GM23338 (cell line): ENCODE measurements at regions not wholly inside any gene's neighbourhood (a gene's known extent, or its start where the extent isn't known, plus 50 kb on each side); places are given as distances from the start of the nearest gene placed in this dataset.

ENCODE experiments used
- ATAC-seq: fragments of 200-7000 bp; cut with Tn5 transposase; 3 replicates; pipeline ENCODE4 v1.9.1; 2020
- DNase-seq: peaks from one replicate; pipeline ENCODE4 v3.0.0-alpha.2; 2015; ENCODE audit warnings: low spot score
- H2AFZ ChIP-seq: fragments of 200-600 bp; sonication (generic); 2 replicates; pipeline ENCODE4 v1.8.0; 2016; ENCODE audit warnings: antibody characterized with exemption, mild to moderate bottlenecking, moderate library complexity
- H3F3A ChIP-seq: fragments of 200-600 bp; sonication (generic); replicated peaks from 2 replicates; pipeline ENCODE4 v1.8.0; 2017; ENCODE audit warnings: antibody characterized with exemption, mixed run types, low read depth
- H3K27ac ChIP-seq: fragments of 200-600 bp; sonication (generic); 2 replicates; pipeline ENCODE4 v1.6.1; 2016; ENCODE audit warnings: low read depth
- H3K27me3 ChIP-seq: fragments of 200-600 bp; sonication (generic); 2 replicates; pipeline ENCODE4 v1.8.0; 2016; ENCODE audit warnings: mild to moderate bottlenecking, mixed run types, moderate library complexity; ENCODE audit not compliant: insufficient read depth
- H3K36me3 ChIP-seq: fragments of 200-600 bp; sonication (generic); 2 replicates; pipeline ENCODE4 v1.8.0; 2016; ENCODE audit warnings: mild to moderate bottlenecking; ENCODE audit not compliant: insufficient read depth
- H3K4me1 ChIP-seq: fragments of 200-600 bp; sonication (generic); 2 replicates; pipeline ENCODE4 v1.8.0; 2016; ENCODE audit warnings: mild to moderate bottlenecking, moderate library complexity; ENCODE audit not compliant: insufficient read depth
- H3K4me2 ChIP-seq: fragments of 200-600 bp; sonication (generic); 2 replicates; pipeline ENCODE4 v1.7.1; 2017; ENCODE audit warnings: mixed run types
- H3K4me3 ChIP-seq: fragments of 200-600 bp; sonication (generic); 2 replicates; pipeline ENCODE4 v1.6.1; 2016; ENCODE audit warnings: mixed run types
- H3K79me2 ChIP-seq: fragments of 200-600 bp; sonication (generic); replicated peaks from 2 replicates; pipeline ENCODE4 v1.8.0; 2017; ENCODE audit warnings: mild to moderate bottlenecking; ENCODE audit not compliant: insufficient read depth
- H3K9me2 ChIP-seq: fragments of 200-600 bp; sonication (generic); 2 replicates; pipeline ENCODE4 v1.8.0; 2017; ENCODE audit not compliant: insufficient read depth
- H4K20me1 ChIP-seq: fragments of 200-600 bp; sonication (generic); replicated peaks from 2 replicates; pipeline ENCODE4 v1.8.0; 2017; ENCODE audit warnings: mild to moderate bottlenecking; ENCODE audit not compliant: insufficient read depth
- H3K27ac Mint-ChIP-seq: 2 replicates; pipeline ENCODE4 v1.8.0; 2020; ENCODE audit warnings: inconsistent platforms, mild to moderate bottlenecking, moderate library complexity, mixed read lengths
- H3K27me3 Mint-ChIP-seq: 3 replicates; pipeline ENCODE4 v1.8.0; 2022; ENCODE audit warnings: low read depth, mild to moderate bottlenecking, moderate library complexity, mixed read lengths, inconsistent platforms; ENCODE audit not compliant: insufficient read depth, poor library complexity
- H3K36me3 Mint-ChIP-seq: 3 replicates; pipeline ENCODE4 v1.8.0; 2021; ENCODE audit warnings: low read depth, mild to moderate bottlenecking, inconsistent platforms, moderate library complexity, mixed read lengths
- H3K4me1 Mint-ChIP-seq: 3 replicates; pipeline ENCODE4 v1.8.0; 2020; ENCODE audit warnings: mild to moderate bottlenecking, inconsistent platforms, mixed read lengths
- H3K4me3 Mint-ChIP-seq: 3 replicates; pipeline ENCODE4 v1.8.0; 2021; ENCODE audit warnings: moderate library complexity, mild to moderate bottlenecking, inconsistent platforms, mixed read lengths
- H3K9me3 Mint-ChIP-seq: 3 replicates; pipeline ENCODE4 v1.8.0; 2020; ENCODE audit warnings: moderate library complexity, mild to moderate bottlenecking, inconsistent platforms, mixed read lengths
- CTCF ChIP-seq, 2 experiments: fragments of 200-600 bp in 1 of 2; sonication (generic) in 1 of 2; conservative IDR thresholded peaks; 2 replicates each; pipeline versions ENCODE4 v1.5.1 to v1.6.1; 2016 to 2017; ENCODE audit warnings: antibody characterized with exemption in 2 of 2, low read depth in 2 of 2, mild to moderate bottlenecking in 2 of 2, moderate library complexity in 1 of 2
- EZH2phosphoT487 ChIP-seq: fragments of 200-600 bp; sonication (generic); IDR thresholded peaks from one replicate; pipeline ENCODE4 v1.8.1; 2018; ENCODE audit warnings: antibody characterized with exemption; ENCODE audit not compliant: unreplicated experiment
- JUNB ChIP-seq: IDR thresholded peaks from one replicate; pipeline ENCODE4 v1.6.1; 2016; ENCODE audit warnings: antibody characterized with exemption; ENCODE audit not compliant: unreplicated experiment
- ZNF462 ChIP-seq: fragments of 250-450 bp; sonication (Bioruptor Pico); IDR thresholded peaks from 2 replicates; pipeline ENCODE4 v1.5.0; 2020; ENCODE audit warnings: mild to moderate bottlenecking, moderate library complexity

- TF ChIP-seq ZNF462 (CRISPR knock-in tag) (no peak), EZH2phosphoT487 (no peak)
These were observed 89.2 kb downstream of the CXCL12 start (continued) for GRCh38 chr10:44295644-44296241.

- no peaks in the 10 kb centered on the region for H3K9me2 ChIP-seq
- Mint-ChIP-seq H3K27ac (no peak overlapping the region), H3K27me3 (peaks cover 4% of the 10 kb centered on the region), H3K4me3 (no peak overlapping the region), H3K4me1 (peaks cover 24% of the 10 kb centered on the region), H3K9me3 (no peaks in the 10 kb centered on the region), H3K36me3 (no peaks in the 10 kb centered on the region)
- no peaks in the 10 kb centered on the region for H3K36me3 ChIP-seq
- peaks cover 29% of the 10 kb centered on the region for H3K27me3 ChIP-seq
- H2AFZ ChIP-seq = no peak overlapping the region
- no peak overlapping the region for H3K4me2 ChIP-seq
- H4K20me1 ChIP-seq = no peaks in the 10 kb centered on the region
- DNase-seq (no peak), ATAC-seq (no peak)
- H3K4me1 ChIP-seq = peaks cover 46% of the 10 kb centered on the region
- no peak overlapping the region for H3K27ac ChIP-seq
- 0 out of 2 replicates have a peak, but pooled peaks cover 3% of the 10 kb centered on the region for H3F3A ChIP-seq
- H3K4me3 ChIP-seq = no peak overlapping the region
- no peaks in the 10 kb centered on the region for H3K79me2 ChIP-seq
- TF ChIP-seq JUNB (no peak), CTCF (conservative IDR thresholded peaks at IDR 0.05; ENCODE audit: low read depth in 2 of 2) (no peak), ZNF462 (CRISPR knock-in tag) (no peak)
These were observed 90.0 kb downstream of the CXCL12 start for GRCh38 chr10:44294726-44295412.
